ENCODE measurements at regions not wholly inside any gene's neighbourhood (a gene's known extent, or its start where the extent isn't known, plus 50 kb on each side); places are given as distances from the start of the nearest gene placed in this dataset.

DNA sequence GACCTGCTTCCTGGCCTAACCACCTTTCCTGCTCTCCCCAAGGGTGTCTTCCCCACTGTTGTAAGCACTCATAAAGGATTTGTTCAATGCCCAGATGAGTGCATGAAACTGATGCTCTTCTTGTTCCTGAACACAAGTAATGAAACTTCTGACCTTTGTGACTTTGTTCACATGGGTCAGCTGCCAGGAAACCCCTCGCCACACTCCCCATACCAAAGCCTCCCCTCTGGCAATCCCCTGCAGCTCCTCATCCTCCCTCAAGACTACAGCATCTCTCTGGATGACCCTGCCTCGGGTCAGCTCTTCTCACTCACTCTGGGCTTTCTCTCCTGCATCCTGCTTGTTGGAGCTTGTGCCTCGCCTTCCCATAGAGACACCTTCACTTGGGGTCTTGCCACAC lies 72.2 kb upstream of the SPTLC1 start:
- no peak overlapping the region for H3K27ac ChIP-seq (ENCODE audit: low read depth, low read length)
- no peak for ATAC-seq
- Mint-ChIP-seq H3K4me3 (no peak overlapping the region), H3K27me3 (peaks cover 4 to 20% (median 4%) of the 10 kb centered on the region in 5 donors), H3K36me3 (peaks cover 0 to 3% (median 0%) of the 10 kb centered on the region in 5 donors), H3K9me3 (peaks cover 0 to 3% (median 0%) of the 10 kb centered on the region in 11 donors), H3K27ac (no peak overlapping the region), H3K4me1 (peaks cover 0 to 2% (median 0%) of the 10 kb centered on the region in 7 donors)
- ChIA-PET CTCF (no interaction called here), POLR2A (no interaction called here)
- H3K27me3 ChIP-seq (ENCODE audit: control insufficient read depth in 2 of 2, insufficient read depth in 2 of 2, low read length in 2 of 2): no peaks in the 10 kb centered on the region
- H3K4me3 ChIP-seq (ENCODE audit: low read length): no peak overlapping the region
- intact Hi-C loops (cut with micrococcal nuclease): no loop called here
- no peak for DNase-seq
- H3K4me1 ChIP-seq (ENCODE audit: control insufficient read depth in 2 of 2, insufficient read depth in 2 of 2, low read length in 2 of 2): no peaks in the 10 kb centered on the region
- H3K9me3 ChIP-seq (ENCODE audit: control insufficient read depth in 2 of 3, low read length in 3 of 3): no peaks in the 10 kb centered on the region
- no peaks in the 10 kb centered on the region for H3K36me3 ChIP-seq (ENCODE audit: control insufficient read depth in 2 of 3, insufficient read depth in 3 of 3, low read length in 3 of 3)

DNA sequence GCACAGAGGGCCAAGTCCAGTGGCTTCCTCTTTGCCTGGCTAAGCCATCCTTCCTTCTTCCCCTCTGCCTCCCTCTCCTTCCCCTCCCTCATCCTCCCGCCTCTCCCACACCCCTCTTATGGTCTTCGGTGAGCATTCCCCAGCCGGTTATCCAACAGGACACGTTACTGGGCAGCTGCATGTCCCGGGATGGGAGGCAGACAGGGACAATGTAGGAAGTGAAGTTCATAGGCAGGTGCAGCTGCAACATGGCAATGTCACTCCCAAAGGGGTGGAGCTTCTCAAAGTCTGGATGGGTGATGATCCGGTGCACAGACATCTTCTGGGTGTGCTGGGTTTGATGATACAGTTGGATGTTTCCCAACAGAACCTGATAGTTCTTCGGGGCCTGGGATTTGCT lies 71.4 kb upstream of the SPTLC1 start:
- Mint-ChIP-seq H3K36me3 (peaks cover 0 to 3% (median 0%) of the 10 kb centered on the region in 5 donors), H3K9me3 (peaks cover 0 to 3% (median 0%) of the 10 kb centered on the region in 11 donors), H3K4me1 (peaks cover 0 to 2% (median 0%) of the 10 kb centered on the region in 7 donors), H3K27ac (no peak overlapping the region), H3K27me3 (peaks cover 4 to 15% (median 4%) of the 10 kb centered on the region in 5 donors), H3K4me3 (no peak overlapping the region)
- Histone ChIP-seq H3K9me3 (ENCODE audit: control insufficient read depth in 2 of 3, low read length in 3 of 3) (no peaks in the 10 kb centered on the region), H3K27ac (ENCODE audit: low read depth, low read length) (no peak overlapping the region), H3K36me3 (ENCODE audit: control insufficient read depth in 2 of 3, insufficient read depth in 3 of 3, low read length in 3 of 3) (no peaks in the 10 kb centered on the region), H3K27me3 (ENCODE audit: control insufficient read depth in 2 of 2, insufficient read depth in 2 of 2, low read length in 2 of 2) (no peaks in the 10 kb centered on the region), H3K4me3 (ENCODE audit: low read length) (no peak overlapping the region), H3K4me1 (ENCODE audit: control insufficient read depth in 2 of 2, insufficient read depth in 2 of 2, low read length in 2 of 2) (no peaks in the 10 kb centered on the region)
- DNase-seq (no peak), ATAC-seq (no peak)
- POLR2A ChIA-PET: no interaction called here
- CTCF ChIA-PET: interaction anchor here (0.6 kb wide), 1 partner anchor 9 kb away, joined by 3 read pairs; no protein-coding TSS in a partner anchor
- intact Hi-C loops (cut with micrococcal nuclease): no loop called here

DNA sequence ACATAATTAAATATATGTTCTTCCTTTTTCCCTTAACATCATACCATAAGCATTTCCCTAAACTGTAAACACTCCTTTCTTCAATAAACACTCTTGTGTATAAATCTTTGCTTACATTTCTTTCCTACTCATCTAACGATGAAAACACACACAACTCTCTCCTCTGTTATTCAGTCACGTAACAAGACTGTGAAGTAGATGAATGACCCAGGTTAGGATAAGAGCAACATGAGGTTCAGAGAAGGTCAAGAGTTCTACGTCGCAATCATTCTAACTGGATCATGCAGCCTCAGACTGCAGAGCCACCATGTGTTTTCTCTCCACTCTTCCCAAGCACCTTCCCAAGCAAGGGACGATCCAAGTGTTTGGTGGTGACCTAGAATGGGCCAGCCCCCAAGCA lies 70.5 kb upstream of the SPTLC1 start:
- ATAC-seq (no peak), DNase-seq (no peak)
- peaks cover 0 to 3% (median 0%) of the 10 kb centered on the region in 5 donors for H3K36me3 Mint-ChIP-seq
- peaks cover 4 to 15% (median 5%) of the 10 kb centered on the region in 5 donors for H3K27me3 Mint-ChIP-seq
- Histone ChIP-seq H3K27me3 (ENCODE audit: control insufficient read depth in 2 of 2, insufficient read depth in 2 of 2, low read length in 2 of 2) (no peaks in the 10 kb centered on the region), H3K4me3 (ENCODE audit: low read length) (no peak overlapping the region), H3K36me3 (ENCODE audit: control insufficient read depth in 2 of 3, insufficient read depth in 3 of 3, low read length in 3 of 3) (no peaks in the 10 kb centered on the region), H3K4me1 (ENCODE audit: control insufficient read depth in 2 of 2, insufficient read depth in 2 of 2, low read length in 2 of 2) (no peaks in the 10 kb centered on the region), H3K9me3 (ENCODE audit: control insufficient read depth in 2 of 3, low read length in 3 of 3) (no peaks in the 10 kb centered on the region), H3K27ac (ENCODE audit: low read depth, low read length) (no peak overlapping the region)
- intact Hi-C loops (cut with micrococcal nuclease): no loop called here
- peaks cover 0 to 3% (median 0%) of the 10 kb centered on the region in 11 donors for H3K9me3 Mint-ChIP-seq
- H3K27ac Mint-ChIP-seq: no peak overlapping the region
- ChIA-PET CTCF (no interaction called here), POLR2A (no interaction called here)
- H3K4me1 Mint-ChIP-seq: peaks cover 0 to 4% (median 0%) of the 10 kb centered on the region in 7 donors
- no peak overlapping the region for H3K4me3 Mint-ChIP-seq

- Mint-ChIP-seq H3K4me1 (peaks cover 0 to 4% (median 0%) of the 10 kb centered on the region in 7 donors), H3K27ac (no peak overlapping the region), H3K9me3 (peaks cover 0 to 3% (median 0%) of the 10 kb centered on the region in 11 donors), H3K4me3 (no peak overlapping the region), H3K36me3 (peaks cover 0 to 3% (median 0%) of the 10 kb centered on the region in 5 donors), H3K27me3 (peaks cover 4 to 15% (median 5%) of the 10 kb centered on the region in 5 donors)
- ChIA-PET POLR2A (no interaction called here), CTCF (no interaction called here)
- no peaks in the 10 kb centered on the region for H3K27me3 ChIP-seq (ENCODE audit: control insufficient read depth in 2 of 2, insufficient read depth in 2 of 2, low read length in 2 of 2)
- intact Hi-C loops (cut with micrococcal nuclease): no loop called here
- DNase-seq: no peak
- H3K27ac ChIP-seq (ENCODE audit: low read depth, low read length): no peak overlapping the region
- no peak overlapping the region for H3K4me3 ChIP-seq (ENCODE audit: low read length)
- no peaks in the 10 kb centered on the region for H3K4me1 ChIP-seq (ENCODE audit: control insufficient read depth in 2 of 2, insufficient read depth in 2 of 2, low read length in 2 of 2)
- H3K9me3 ChIP-seq (ENCODE audit: control insufficient read depth in 2 of 3, low read length in 3 of 3): no peaks in the 10 kb centered on the region
- H3K36me3 ChIP-seq (ENCODE audit: control insufficient read depth in 2 of 3, insufficient read depth in 3 of 3, low read length in 3 of 3): no peaks in the 10 kb centered on the region
- no peak for ATAC-seq
Measured at GRCh38 chr9:92185096-92185495, 69.9 kb upstream of the SPTLC1 start.

- peaks cover 0 to 3% (median 0%) of the 10 kb centered on the region in 11 donors for H3K9me3 Mint-ChIP-seq
- H3K27me3 ChIP-seq (ENCODE audit: control insufficient read depth in 2 of 2, insufficient read depth in 2 of 2, low read length in 2 of 2): no peaks in the 10 kb centered on the region
- ATAC-seq (no peak), DNase-seq (no peak)
- H3K4me1 Mint-ChIP-seq: peaks cover 0 to 4% (median 0%) of the 10 kb centered on the region in 7 donors
- H3K27ac ChIP-seq (ENCODE audit: low read depth, low read length): no peak overlapping the region
- H3K36me3 ChIP-seq (ENCODE audit: control insufficient read depth in 2 of 3, insufficient read depth in 3 of 3, low read length in 3 of 3): no peaks in the 10 kb centered on the region
- H3K4me1 ChIP-seq (ENCODE audit: control insufficient read depth in 2 of 2, insufficient read depth in 2 of 2, low read length in 2 of 2): no peaks in the 10 kb centered on the region
- peaks cover 4 to 15% (median 5%) of the 10 kb centered on the region in 5 donors for H3K27me3 Mint-ChIP-seq
- H3K36me3 Mint-ChIP-seq: peaks cover 0 to 3% (median 0%) of the 10 kb centered on the region in 5 donors
- intact Hi-C loops (cut with micrococcal nuclease): no loop called here
- CTCF ChIA-PET: no interaction called here
- POLR2A ChIA-PET: no interaction called here
- H3K4me3 Mint-ChIP-seq: no peak overlapping the region
- H3K4me3 ChIP-seq (ENCODE audit: low read length): no peak overlapping the region
- H3K27ac Mint-ChIP-seq: peak overlapping the region in 1 of 9 donors; percentile 13
- H3K9me3 ChIP-seq (ENCODE audit: control insufficient read depth in 2 of 3, low read length in 3 of 3): no peaks in the 10 kb centered on the region
Measured at GRCh38 chr9:92184041-92184564, 68.9 kb upstream of the SPTLC1 start.

GRCh38 chr9:92183449-92183848 lies 68.2 kb upstream of the SPTLC1 start:
- CTCF ChIA-PET: no interaction called here
- DNase-seq (no peak), ATAC-seq (no peak)
- Mint-ChIP-seq H3K36me3 (peaks cover 0 to 3% (median 0%) of the 10 kb centered on the region in 5 donors), H3K4me1 (peaks cover 0 to 4% (median 0%) of the 10 kb centered on the region in 7 donors), H3K27ac (no peak overlapping the region), H3K27me3 (peaks cover 4 to 15% (median 5%) of the 10 kb centered on the region in 5 donors), H3K4me3 (no peak overlapping the region), H3K9me3 (peaks cover 0 to 3% (median 0%) of the 10 kb centered on the region in 11 donors)
- Histone ChIP-seq H3K27me3 (ENCODE audit: control insufficient read depth in 2 of 2, insufficient read depth in 2 of 2, low read length in 2 of 2) (no peaks in the 10 kb centered on the region), H3K9me3 (ENCODE audit: control insufficient read depth in 2 of 3, low read length in 3 of 3) (no peaks in the 10 kb centered on the region), H3K4me1 (ENCODE audit: control insufficient read depth in 2 of 2, insufficient read depth in 2 of 2, low read length in 2 of 2) (no peaks in the 10 kb centered on the region), H3K4me3 (ENCODE audit: low read length) (no peak overlapping the region), H3K27ac (ENCODE audit: low read depth, low read length) (no peak overlapping the region), H3K36me3 (ENCODE audit: control insufficient read depth in 2 of 3, insufficient read depth in 3 of 3, low read length in 3 of 3) (no peaks in the 10 kb centered on the region)
- intact Hi-C loops (cut with micrococcal nuclease): no loop called here
- POLR2A ChIA-PET: no interaction called here

DNA sequence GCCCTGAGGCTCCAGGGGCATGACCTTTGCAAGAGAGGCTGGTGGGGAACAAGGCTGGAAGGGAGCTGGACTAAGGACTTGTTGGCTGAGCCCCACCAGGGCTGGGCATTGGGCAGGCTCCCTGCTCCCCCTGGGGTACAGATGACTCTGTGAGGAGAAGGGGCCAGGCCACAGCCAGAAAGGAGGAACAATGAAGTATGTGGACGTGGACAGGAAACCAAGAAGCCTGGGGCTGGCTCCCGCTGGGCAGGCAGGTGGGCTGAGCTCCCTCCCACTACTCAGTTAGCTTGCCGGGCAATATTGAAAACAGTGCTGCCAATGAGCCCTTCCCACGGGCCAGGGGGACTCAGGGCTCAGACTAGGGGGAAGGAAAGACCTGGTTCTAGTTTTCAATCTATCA lies 66.1 kb upstream of the SPTLC1 start:
- Histone ChIP-seq H3K36me3 (ENCODE audit: control insufficient read depth in 2 of 3, insufficient read depth in 3 of 3, low read length in 3 of 3) (no peaks in the 10 kb centered on the region), H3K27ac (ENCODE audit: low read depth, low read length) (no peak overlapping the region), H3K9me3 (ENCODE audit: control insufficient read depth in 2 of 3, low read length in 3 of 3) (no peaks in the 10 kb centered on the region), H3K4me3 (ENCODE audit: low read length) (no peak overlapping the region), H3K27me3 (ENCODE audit: control insufficient read depth in 2 of 2, insufficient read depth in 2 of 2, low read length in 2 of 2) (no peaks in the 10 kb centered on the region), H3K4me1 (ENCODE audit: control insufficient read depth in 2 of 2, insufficient read depth in 2 of 2, low read length in 2 of 2) (no peaks in the 10 kb centered on the region)
- DNase-seq (no peak), ATAC-seq (no peak)
- Mint-ChIP-seq H3K4me1 (peaks cover 0 to 4% (median 0%) of the 10 kb centered on the region in 7 donors), H3K4me3 (no peak overlapping the region), H3K9me3 (peaks cover 0 to 3% (median 0%) of the 10 kb centered on the region in 11 donors), H3K27ac (no peak overlapping the region), H3K27me3 (peaks cover 0 to 15% (median 5%) of the 10 kb centered on the region in 5 donors), H3K36me3 (peaks cover 0 to 3% (median 0%) of the 10 kb centered on the region in 5 donors)
- intact Hi-C loops (cut with micrococcal nuclease): no loop called here
- POLR2A ChIA-PET: no interaction called here
- CTCF ChIA-PET: no interaction called here

All from naive thymus-derived CD4-positive, alpha-beta T cell (primary cell).